ENCODE measurements at regions not wholly inside any gene's neighbourhood (a gene's known extent, or its start where the extent isn't known, plus 50 kb on each side); places are given as distances from the start of the nearest gene placed in this dataset.

DNA sequence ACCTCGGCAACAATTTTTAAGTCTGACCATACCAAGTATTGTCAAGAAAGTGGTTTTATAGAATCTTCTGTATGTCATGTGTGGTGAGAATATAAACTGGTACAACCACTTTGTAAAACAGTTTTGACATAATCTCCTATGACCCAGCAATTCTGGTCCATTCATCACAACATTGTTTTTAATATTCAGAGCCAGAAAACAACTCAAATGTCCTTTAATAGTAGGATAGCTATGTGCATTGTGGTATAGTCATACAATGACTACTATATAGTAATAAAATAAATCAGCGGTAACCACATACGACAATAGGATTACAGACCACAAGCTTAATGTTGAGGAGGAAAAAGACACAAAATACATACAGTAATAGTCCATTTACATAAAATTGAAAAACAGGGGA is 175.2 kb upstream of the SPATS2L start:
- no peak for DNase-seq (ENCODE audit: extremely low read depth, low read depth, low spot score)

DNA sequence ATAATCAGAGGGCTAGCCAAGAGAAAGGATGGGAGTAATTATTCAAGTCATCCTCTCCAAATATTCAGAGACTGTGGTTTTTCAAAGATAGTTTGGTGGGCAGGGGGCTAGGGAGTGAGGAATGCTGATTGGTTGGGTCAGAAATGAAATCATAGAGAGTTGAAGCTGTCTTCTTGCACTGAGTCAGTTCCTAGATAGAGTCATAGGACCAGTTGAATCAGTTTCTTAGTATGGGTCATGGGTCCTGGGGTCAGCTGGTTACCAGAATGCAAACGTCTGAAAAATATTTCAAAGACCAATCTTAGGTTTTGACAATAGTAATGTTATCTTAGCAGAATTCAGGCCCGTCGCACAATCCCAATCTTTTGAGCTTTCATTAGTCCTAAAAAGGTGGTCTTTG is 171.4 kb upstream of the SPATS2L start:
- no peak for DNase-seq (ENCODE audit: extremely low read depth, low read depth, low spot score)

DNA sequence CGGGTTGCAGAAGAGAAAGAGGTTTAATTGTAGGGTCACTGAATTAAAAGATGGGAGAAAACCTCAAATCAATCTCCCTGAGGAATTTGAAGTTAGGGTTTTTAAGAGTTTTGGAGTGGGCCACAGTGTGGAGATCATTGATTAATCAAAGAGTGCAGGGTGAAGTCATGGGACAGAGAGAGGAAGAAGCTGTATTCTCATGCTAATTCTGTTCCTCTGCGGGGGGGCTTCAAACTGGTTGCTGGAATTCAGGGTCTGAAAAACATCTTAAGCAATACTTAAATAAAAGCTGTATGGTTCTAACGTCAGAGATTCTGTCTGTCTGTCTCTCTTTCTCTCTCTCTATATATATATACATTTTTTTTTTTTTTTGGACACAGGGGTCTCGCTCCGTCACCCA is 169.8 kb upstream of the SPATS2L start:
- no peak for DNase-seq (ENCODE audit: extremely low read depth, low read depth, low spot score)

DNA sequence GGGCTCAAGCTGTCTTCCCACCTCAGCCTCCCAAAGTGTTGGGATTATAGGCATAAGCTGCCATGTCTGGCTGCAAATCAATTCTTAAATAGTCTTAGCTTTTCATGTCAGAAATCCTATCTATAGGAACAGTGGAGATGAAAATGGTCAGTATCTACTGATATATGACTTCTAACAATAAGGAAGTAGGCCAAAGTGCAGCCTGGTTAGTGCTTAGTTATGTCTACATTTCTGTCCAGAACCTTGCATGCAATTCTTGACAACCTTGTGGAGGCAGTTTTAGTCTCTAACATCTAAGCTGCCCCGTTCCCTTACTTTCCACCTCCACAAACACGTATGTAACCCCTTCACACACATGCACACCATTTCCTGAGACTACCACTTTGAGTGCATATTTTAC is 169.2 kb upstream of the SPATS2L start:
- DNase-seq (ENCODE audit: extremely low read depth, low read depth, low spot score) = no peak

DNA sequence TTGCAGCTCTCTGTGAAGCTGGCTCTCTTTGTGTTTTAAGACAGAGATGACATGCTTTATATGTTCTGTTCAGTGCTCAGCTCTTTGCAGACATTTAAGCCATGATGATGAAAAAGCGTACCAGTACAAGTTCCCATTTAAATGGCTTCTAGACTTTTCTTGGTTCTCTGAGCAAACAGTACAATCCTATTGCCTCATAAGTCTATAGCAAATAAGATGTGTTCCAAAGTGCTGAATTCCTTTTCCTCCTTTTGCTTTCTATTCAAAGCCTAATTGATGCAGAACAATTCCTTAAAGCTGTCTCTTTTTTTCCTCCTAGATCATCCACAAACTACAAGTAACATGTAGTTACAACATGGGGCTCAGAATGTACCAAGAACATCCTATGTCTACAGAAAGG is 168.8 kb upstream of the SPATS2L start:
- no peak for DNase-seq (ENCODE audit: extremely low read depth, low read depth, low spot score)

DNA sequence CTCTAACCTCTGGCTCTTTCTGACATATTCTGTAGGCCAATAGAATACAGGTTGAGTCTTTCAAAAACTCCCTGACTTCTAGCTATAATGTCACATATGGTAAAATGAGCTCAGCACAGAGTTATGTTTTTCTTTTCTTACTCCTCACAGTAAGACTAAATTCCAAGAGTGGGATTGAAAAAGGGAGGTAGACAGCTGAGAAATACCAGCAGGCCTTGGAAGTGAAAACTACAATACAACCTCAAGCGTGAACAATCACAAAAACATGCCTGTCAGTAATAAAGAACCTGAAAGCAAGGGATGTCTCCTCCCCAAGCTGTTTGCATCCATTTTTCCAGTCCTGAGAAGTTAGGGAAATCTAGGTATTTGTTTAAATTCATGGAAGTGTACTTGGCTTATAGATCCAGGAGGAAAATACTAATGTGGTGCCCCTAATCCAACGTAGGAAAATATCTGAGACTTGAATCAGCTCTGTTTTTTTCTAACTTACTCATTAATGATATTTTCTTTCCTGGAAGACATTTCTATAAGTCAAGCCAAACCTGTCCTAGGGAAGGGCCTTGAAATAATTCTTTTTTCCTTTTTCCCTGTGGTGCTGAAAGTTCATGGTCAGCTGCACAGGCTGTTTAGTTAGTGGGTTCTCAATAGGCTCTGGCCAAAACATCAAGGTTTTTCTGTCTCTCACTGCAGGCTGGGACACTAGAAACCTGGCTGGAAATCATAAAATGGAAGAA is 167.9 kb upstream of the SPATS2L start:
- no peak for DNase-seq (ENCODE audit: extremely low read depth, low read depth, low spot score)

DNA sequence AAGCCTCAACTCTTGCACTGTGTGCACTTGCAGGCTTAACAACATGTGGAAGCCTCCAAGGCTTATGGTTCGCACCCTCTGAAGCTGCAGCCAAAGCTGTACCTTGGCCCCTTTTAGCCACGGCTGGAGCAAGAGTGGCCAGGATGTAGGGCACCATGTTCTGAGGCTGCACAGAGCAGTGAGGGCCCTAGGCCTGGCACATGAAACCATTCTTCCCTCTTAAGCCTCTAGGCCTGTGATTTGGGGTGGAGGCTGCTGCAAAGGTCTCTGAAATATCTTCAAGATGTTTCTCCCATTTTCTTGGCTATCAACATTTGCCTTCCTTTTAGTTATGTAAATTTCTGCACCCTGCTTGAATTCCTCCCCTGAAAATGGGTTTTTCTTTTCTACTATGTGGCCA is 161.9 kb upstream of the SPATS2L start:
- no peak for DNase-seq (ENCODE audit: extremely low read depth, low read depth, low spot score)

DNA sequence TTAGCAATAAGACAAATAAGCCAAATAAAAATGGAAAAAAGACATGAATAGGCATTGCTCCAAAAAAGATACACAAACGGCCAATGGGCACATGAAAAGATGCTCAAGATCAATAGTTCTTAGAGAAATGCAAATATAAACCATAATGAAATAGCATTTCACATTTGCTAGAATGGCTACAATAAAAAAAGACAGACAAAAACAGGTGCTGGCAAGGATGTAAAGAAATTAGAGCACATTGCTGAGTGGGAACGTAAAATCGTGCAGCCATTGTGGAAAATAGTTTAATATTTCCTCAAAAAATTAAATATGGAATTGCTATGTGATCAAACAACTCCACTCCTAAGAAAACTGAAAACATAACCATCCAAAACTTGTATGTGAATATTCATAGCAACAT is 160.0 kb upstream of the SPATS2L start:
- no peak for DNase-seq (ENCODE audit: extremely low read depth, low read depth, low spot score)

DNA sequence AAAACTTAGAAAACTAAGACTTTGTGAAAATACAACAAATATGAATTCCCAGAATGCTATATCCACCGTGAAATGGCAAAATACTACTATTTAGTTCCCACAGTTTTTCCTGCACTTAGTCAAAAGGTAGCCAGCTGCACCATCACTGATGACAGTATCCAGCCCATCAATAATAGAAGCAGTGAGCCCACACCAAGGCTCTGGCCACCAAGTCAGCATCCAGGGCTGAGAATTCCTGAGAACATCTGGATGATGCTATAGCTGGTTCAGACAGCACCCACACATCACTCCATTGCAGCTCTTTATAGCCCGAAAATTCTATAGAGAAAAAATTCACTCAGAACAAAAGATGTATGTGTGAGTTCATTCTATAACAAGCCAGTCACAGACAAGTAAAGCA is 159.1 kb upstream of the SPATS2L start:
- DNase-seq (ENCODE audit: extremely low read depth, low read depth, low spot score) = no peak

DNA sequence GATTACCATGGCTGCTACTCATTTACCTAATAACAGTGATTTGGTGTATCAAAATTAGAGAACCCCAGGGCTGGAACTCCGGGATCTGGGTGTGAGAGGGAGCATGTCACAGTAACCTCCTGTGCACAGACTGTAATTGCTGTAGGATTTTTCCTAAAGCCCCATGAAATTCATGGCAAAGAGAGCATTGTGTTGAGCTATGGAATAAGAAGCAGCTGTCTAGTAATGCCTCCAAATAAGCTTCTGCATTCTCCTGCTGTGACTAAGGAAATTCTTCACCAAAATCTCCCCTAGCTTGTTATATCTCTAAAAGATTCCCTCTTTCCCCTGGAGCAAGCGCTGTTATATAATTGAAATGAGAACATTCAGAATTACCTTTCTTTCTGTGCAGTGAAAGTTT is 158.1 kb upstream of the SPATS2L start:
- DNase-seq (ENCODE audit: extremely low read depth, low read depth, low spot score) = no peak

DNA sequence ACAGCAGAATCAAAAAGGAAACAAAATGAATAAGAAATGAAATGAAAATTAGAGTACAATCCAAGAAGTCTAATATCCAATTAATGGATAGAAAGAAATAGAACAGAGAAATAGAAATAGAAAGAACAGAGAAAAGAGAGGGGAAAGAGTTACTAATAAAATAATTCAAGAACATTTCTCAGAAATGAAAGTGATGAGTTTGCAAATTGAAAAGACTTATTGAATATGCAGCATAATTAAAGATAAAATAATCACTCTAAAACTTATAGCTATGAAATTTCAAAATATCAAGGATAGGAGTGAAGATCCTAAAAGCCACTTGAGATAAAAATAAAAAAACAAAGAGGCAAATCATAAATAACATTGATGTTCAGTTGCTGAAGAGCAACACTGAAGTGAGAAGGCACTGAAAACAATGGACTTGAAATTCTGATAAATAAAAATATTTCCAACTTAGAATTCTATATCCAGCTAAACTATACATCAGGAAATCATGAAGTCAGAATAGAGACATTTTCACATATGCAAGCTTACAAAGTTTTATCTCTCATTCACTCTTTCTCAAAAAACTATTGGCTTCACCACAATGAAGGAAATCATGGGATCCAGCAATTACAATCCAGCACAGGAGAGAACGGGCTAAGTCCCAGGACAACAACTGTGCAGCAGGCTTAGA is 155.9 kb upstream of the SPATS2L start:
- no peak for DNase-seq (ENCODE audit: extremely low read depth, low read depth, low spot score)

DNA sequence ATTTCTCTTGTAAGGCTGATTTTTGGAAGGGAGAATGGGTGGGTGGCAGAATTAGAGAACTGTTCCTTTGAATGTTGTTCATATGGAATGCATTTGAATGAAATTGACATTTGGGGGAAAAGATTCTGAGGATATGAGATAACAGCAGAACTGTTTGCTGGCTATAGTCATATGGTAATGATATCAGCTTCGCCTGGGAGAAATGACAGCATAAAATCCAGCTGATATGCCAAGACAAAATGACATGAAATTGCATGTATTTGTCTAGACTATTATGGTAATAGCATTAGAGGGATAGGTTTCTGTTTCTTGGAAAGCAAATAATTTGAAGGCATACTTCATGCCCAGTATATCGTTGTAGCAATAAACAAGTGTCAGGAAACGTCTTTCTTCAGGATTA is 150.8 kb upstream of the SPATS2L start:
- no peak for DNase-seq (ENCODE audit: extremely low read depth, low read depth, low spot score)

DNA sequence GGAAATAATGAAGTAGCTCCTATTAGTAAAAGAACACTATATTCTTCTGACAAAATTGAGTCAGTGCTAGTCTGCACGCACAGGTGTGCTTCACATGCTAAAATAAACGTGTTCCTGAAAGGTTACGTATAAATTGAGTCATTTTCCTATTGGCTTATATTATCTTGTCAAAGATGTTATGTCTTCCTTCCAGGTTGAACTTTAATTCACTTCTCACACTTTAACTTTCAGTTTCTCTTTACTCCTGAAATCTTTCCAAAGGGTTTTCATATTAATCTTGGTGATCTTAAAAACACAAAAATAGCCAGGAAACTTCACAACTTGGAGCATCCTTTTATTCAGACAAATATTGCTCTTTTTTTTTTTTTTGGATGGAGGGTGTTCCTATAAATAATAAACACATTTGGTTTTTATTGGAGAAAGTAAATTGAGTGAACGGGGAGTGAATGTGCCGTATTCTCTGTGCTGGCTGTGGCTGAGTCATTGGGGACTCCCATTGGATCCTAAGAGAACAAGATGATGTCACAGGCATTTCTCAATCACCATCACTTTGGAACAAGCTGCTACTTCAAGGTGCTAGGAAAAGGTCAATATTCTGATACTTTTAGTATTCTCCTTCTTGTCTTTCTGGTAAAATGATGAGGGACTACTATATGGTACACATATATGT is 150.2 kb upstream of the SPATS2L start:
- no peak for DNase-seq (ENCODE audit: extremely low read depth, low read depth, low spot score)

DNA sequence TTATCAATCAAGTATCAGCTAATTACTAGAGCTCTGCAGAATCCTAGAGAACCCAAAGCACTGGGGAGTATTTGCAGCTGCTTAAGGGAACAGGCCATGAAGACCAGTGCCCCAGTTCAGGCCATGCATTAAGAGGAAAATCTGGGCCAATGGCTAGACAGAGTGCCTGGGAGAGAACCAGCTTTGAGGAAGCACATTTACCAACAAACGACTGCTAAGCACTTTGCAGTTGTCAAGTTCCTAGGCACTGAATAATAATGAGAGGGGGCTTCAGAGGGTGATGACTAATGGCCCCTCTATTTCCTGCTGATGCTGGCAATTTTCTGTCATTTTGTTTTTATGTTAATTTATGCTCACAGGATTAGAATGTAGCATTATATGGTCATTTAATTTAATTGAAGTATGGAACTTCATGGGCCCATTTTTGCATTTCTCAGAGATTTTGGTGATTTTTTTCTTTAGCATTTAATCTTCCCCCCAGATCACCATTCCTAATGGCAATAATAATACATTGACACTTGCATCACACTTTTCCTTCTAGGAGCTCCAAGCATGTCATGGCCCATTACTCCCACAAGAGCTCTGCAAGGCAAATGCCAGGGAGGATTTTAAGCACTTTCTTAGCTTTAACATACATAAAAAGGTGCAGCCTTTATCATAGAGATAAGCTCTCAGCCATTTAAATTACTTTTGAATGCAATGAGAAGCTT is 147.7 kb upstream of the SPATS2L start:
- no peak for DNase-seq (ENCODE audit: extremely low read depth, low read depth, low spot score)

DNA sequence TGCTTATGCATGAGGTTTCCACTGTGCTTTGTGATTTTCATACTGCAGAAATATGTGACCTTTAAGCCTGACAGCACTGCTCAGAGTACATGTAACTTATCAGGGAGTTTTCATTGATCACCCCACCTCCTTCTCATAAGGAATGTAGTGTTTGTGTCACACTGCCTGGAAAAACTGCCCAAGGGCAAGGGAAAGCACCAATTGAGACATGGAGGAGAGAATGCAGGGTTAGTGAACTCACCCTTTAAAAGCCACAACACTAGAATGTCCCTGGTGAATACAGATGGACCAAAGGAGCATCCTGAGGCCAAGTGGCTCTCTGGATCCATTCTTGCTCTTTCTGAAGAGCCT is 147.2 kb upstream of the SPATS2L start:
- DNase-seq (ENCODE audit: extremely low read depth, low read depth, low spot score) = no peak

DNA sequence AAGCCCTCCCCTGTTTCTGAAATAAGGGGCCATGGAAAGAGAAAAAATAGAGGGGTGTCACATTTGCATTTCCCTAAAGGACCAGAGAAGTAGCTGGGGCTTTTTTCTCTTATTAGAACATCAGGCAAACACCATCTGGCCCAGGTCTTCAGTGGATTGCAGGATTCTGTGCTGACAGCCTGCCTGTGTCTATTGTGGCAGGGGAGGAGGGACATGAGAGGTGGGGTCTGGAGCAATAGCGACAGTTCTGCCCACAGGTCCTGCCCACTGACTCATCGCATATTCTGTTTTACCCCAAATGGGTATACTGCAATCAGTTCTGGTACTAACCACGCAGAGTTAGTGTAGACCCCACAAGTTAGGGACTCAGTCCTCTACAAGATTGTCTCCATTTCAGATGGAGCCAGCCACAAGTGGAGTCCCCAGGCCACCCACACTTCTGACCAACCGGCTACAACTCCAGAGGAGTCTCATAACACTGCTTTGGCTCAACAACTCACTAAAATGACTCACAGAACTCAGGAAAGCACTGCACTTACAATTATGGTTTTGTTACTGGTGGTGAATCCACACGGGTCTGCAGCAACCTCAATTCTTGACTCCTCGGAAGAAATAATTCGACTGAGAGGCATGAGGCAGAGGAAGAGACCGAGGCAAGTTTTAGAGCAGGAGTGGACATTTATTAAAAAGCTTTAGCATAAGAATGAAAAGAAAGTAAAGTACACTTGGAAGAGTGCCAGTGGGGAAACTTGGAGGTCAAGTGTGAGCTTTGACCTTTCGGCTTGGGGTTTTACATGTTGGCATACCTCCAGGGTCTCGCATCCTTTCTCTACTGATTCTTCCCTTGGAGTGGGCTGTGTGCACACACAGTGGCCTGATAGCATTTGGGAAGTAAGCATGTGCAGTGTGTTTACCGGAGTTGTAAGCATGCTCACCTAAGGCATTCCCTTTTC is 146.4 kb upstream of the SPATS2L start:
- no peak for DNase-seq (ENCODE audit: extremely low read depth, low read depth, low spot score)

DNA sequence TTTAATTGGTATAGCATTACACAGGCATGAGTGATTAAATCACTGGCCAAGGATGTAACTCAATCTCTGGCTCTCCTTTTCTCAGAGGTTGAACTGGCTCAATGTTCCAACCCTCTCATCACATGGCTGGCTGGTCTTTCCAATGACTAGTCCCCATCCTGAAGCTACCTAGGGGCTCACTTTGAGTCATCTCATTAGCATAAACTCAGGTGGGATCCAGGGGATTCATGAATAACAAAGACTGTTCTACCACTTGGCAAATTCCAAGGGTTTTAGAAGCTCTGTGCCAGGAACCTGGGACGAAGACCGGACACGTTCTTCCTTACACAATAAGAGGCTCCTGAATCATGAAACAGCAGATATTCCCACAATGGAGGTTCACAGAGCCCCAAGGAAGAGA is 145.0 kb upstream of the SPATS2L start:
- no peak for DNase-seq (ENCODE audit: extremely low read depth, low read depth, low spot score)

DNA sequence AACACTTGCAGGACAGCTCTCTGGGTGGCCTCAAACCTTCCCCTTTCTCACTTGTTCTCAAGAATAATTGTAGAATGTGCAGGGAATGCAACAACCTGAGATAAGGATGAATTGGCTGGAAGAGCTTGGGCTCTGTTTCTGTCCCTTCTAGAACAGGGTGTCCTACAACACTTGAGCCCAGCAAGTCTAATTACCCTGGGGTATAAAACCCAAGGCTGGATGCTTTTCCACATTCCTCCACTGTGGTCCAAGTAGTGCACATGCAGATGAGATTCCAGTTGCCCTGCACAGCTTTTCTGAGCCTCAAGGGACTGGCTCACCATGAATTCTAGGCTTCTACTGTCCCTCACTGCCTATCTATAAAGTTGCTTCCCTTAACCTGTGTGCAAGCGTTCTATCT is 140.8 kb upstream of the SPATS2L start:
- no peak for DNase-seq (ENCODE audit: extremely low read depth, low read depth, low spot score)

DNA sequence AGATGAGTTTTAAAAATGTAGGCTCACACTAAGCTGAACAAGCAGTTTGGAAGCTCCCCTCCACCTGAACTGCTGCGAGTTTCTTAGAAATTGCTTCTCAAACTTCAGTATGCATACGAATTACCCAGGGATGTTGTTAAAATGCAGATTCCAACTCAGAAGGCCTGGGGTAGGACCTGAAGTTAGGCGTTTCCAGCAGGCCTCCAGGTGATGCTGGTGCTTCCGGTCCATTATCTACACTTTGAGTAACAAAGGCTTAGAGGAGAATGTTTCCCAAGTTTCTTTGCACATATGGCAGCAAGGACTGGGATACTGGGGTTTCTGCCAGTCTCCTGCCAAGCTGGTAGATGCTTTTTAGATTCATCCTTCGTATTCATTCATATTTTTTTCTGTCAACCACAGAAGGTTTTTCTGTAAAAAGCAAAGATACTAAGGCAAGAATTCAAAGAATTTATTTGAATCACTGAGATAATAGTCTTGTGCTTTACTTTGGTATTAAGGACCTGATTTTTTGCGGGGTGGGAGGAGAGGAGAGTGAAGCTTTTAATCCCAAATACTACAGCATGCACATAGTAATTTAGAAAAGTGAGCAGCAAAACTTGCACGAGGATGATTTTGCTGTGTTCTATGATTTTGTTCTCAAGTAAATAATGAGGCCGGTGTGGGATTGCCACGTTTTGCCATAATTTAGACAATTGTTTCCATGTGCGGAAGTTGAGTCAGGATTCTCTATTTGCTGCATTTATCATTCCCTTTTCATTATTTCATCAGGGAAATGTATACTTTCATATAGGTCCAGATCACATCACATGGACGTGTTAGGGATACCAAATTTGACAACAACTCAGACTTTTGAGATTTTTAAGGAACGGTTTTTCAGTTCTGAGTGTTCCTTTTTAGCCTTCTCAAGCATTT is 137.6 kb upstream of the SPATS2L start:
- DNase-seq (ENCODE audit: extremely low read depth, low read depth, low spot score) = no peak

DNA sequence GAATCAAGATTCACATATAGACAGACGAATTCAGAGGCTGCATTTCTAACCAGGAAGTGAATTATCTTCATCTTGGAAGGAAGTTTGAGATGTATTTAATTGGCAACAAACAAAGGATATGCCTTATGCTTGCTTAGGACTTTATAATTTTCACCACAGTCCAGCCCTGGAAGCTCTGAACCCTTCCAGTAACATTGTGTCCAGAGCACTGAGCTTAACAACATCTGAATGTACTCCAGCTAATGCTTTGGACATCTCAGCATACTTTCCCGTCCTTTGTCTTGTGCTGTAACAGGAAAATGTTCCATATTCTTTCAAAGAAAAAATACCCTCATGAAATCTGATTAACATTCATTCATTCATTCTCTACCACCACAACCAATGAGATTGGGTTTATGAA is 136.3 kb upstream of the SPATS2L start:
- no peak for DNase-seq (ENCODE audit: extremely low read depth, low read depth, low spot score)

Data from glomerular endothelial cell (primary cell).